ENCODE measurements at regions not wholly inside any gene's neighbourhood (a gene's known extent, or its start where the extent isn't known, plus 50 kb on each side); places are given as distances from the start of the nearest gene placed in this dataset.

DNA sequence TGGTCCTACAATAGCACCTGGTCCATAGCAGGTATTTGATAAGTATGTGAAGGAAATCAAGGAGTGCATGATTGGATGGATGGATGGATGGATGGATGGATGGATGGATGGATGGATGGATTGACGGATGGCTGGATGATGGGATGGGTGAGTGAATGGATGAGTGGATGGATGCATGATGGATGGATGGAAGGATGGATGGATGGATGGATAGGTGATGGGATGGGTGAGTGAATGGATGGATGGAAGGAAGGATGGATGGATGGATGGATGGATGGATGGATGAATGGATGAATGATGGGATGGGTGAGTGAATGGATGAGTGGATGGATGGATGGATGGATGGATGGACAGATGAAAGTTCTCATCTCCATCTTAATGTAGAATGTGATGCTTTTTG, 231.0 kb upstream of the PPP2R2D start:
- H2BK120ac ChIP-seq (ENCODE audit: low read depth, low read length, poor library complexity, severe bottlenecking), result no peak overlapping the region
- no peak overlapping the region for H3K4me3 Mint-ChIP-seq
- DNase-seq, result no peak

More for the DNA sequence above, 231.0 kb upstream of the PPP2R2D start:
- H3K9me3 Mint-ChIP-seq, result peaks cover 17 to 18% of the 10 kb centered on the region in 2 experiments
- no peaks in the 10 kb centered on the region for H3K79me2 ChIP-seq (ENCODE audit: insufficient read depth, low read length)
- no peak overlapping the region for H3K4me2 ChIP-seq (ENCODE audit: insufficient read depth, insufficient read length, low read length)
- H4K8ac ChIP-seq (replicated peaks; ENCODE audit: insufficient read length, low read depth, low read length), result no peak overlapping the region
- no peak overlapping the region for H3K9ac ChIP-seq (ENCODE audit: extremely low read depth, insufficient read length, low read length)
- no peaks in the 10 kb centered on the region for H3K79me1 ChIP-seq (ENCODE audit: insufficient read depth, low read depth, low read length, poor library complexity, severe bottlenecking)
- no peak overlapping the region for H3K4ac ChIP-seq (ENCODE audit: low read depth, low read length)
- H4K91ac ChIP-seq (ENCODE audit: insufficient read length, low read depth, low read length), result no peak overlapping the region
- no peaks in the 10 kb centered on the region for H3K23me2 ChIP-seq (ENCODE audit: insufficient read length, low read depth, low read length, poor library complexity, severe bottlenecking)
- H4K5ac ChIP-seq (ENCODE audit: insufficient read length, low read depth, low read length), result no peak overlapping the region
- no peaks in the 10 kb centered on the region for H3K4me1 ChIP-seq (ENCODE audit: insufficient read depth, low read length)
- no peak overlapping the region for H3K23ac ChIP-seq (ENCODE audit: insufficient read length, low read depth, low read length)
- H4K20me1 ChIP-seq (ENCODE audit: control insufficient read depth, insufficient read depth, insufficient read length), result no peaks in the 10 kb centered on the region
- peaks cover under 1 to 2% of the 10 kb centered on the region in 2 experiments; a peak in 3 of 4 replicates for H3K4me1 Mint-ChIP-seq
- WGBS (ENCODE audit: extremely low coverage, insufficient read length, low lambda C conversion rate), result no CpG with 5 or more reads among the region's 1 CpG
- H3K18ac ChIP-seq (ENCODE audit: insufficient read length, low read depth, low read length), result no peak overlapping the region
- peaks cover 7% of the 10 kb centered on the region; the same call in 1 of the 2 replicates for H3K27me3 Mint-ChIP-seq (ENCODE audit: low read depth)
- no peak overlapping the region for H2BK20ac ChIP-seq (ENCODE audit: low read depth, low read length, poor library complexity, severe bottlenecking)
- TF ChIP-seq, protein P1, sequence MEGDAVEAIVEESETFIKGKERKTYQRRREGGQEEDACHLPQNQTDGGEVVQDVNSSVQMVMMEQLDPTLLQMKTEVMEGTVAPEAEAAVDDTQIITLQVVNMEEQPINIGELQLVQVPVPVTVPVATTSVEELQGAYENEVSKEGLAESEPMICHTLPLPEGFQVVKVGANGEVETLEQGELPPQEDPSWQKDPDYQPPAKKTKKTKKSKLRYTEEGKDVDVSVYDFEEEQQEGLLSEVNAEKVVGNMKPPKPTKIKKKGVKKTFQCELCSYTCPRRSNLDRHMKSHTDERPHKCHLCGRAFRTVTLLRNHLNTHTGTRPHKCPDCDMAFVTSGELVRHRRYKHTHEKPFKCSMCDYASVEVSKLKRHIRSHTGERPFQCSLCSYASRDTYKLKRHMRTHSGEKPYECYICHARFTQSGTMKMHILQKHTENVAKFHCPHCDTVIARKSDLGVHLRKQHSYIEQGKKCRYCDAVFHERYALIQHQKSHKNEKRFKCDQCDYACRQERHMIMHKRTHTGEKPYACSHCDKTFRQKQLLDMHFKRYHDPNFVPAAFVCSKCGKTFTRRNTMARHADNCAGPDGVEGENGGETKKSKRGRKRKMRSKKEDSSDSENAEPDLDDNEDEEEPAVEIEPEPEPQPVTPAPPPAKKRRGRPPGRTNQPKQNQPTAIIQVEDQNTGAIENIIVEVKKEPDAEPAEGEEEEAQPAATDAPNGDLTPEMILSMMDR (conservative IDR thresholded peaks at IDR 0.05), result no peak
- H3K9me3 ChIP-seq (ENCODE audit: control insufficient read depth, low read depth, low read length), result no peaks in the 10 kb centered on the region
- peaks cover 2 to 18% (median 9%) of the 10 kb centered on the region in 3 experiments; a peak in 5 of 7 replicates for H3K36me3 Mint-ChIP-seq (ENCODE audit: insufficient read depth in 1 of 3, low read depth in 3 of 3)
- H3T11ph ChIP-seq (ENCODE audit: low read length), result no peak overlapping the region
- H2BK15ac ChIP-seq (ENCODE audit: low read depth, low read length), result no peak overlapping the region
- no peak overlapping the region for H2AFZ ChIP-seq (ENCODE audit: low read length)
- no peak overlapping the region for H3K56ac ChIP-seq (ENCODE audit: insufficient read length, low read depth, low read length)
- H2AK5ac ChIP-seq (ENCODE audit: insufficient read length, low read length), result no peak overlapping the region
- no peak overlapping the region; a peak in 1 of 7 replicates for H3K27ac Mint-ChIP-seq
- no peaks in the 10 kb centered on the region for H3K27me3 ChIP-seq (ENCODE audit: insufficient read depth, low read length)
- H2BK12ac ChIP-seq (ENCODE audit: insufficient read length, low read depth, low read length), result no peak overlapping the region
- no peak overlapping the region for H2BK5ac ChIP-seq (ENCODE audit: insufficient read length, low read length)
- no peak overlapping the region for H3K27ac ChIP-seq (ENCODE audit: insufficient read length, low read depth, low read length)
- no peak overlapping the region for H3K14ac ChIP-seq (ENCODE audit: insufficient read depth, low read length)
